NCI-H2227 (cell line): ENCODE measurements at regions not wholly inside any gene's neighbourhood (a gene's known extent, or its start where the extent isn't known, plus 50 kb on each side); places are given as distances from the start of the nearest gene placed in this dataset.

Experiments used
- DNase-seq: peaks from one replicate; lab custom pipeline; 2025; ENCODE audit not compliant: unreplicated experiment; lab: John Stamatoyannopoulos, UW

DNA sequence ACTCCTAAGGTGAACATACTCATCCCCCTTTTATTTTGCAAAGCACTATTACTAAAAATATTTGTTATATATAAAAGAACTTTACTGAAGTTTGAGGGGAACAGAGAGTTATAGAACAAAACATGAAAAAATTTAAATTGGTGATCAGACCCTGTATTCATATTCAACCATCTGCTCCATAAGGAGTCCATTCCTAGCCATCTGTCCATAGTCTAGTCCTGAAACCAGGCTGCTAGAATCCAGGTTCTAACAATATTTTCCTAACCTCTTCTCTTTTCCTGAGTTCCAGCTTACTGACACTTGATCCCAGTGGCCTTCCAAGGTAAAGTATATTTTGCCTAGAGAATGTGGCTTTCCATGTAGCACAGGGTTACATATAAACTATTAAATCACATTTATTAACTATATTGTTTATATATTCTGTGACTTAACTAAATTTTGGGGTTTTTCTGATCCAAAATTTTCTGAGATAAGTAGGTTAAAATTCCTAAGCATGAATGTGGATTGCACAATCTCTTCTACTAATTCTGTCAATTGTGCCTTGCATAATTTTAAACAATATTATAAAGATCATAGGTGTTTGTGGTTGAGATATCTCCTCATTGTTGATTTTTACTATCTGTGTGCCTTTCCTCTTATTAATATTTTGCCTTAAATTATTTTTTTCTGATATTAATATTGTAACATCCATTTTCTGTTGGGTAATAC, 137.6 kb upstream of the MAGI2 start:
- DNase-seq: no peak

GRCh38 chr7:79590391-79590790, 136.9 kb upstream of the MAGI2 start:
- no peak for DNase-seq

GRCh38 chr7:79570903-79571302, 117.4 kb upstream of the MAGI2 start:
- no peak for DNase-seq

- DNase-seq: no peak
Measured at GRCh38 chr7:79563821-79564522, 110.5 kb upstream of the MAGI2 start.

- no peak for DNase-seq
Measured at GRCh38 chr7:79555571-79555970, 102.1 kb upstream of the MAGI2 start.

- DNase-seq: no peak
Measured at GRCh38 chr7:79553811-79554555, 100.5 kb upstream of the MAGI2 start.

- no peak for DNase-seq
Measured at GRCh38 chr7:79552463-79552862, 99.0 kb upstream of the MAGI2 start.

DNA sequence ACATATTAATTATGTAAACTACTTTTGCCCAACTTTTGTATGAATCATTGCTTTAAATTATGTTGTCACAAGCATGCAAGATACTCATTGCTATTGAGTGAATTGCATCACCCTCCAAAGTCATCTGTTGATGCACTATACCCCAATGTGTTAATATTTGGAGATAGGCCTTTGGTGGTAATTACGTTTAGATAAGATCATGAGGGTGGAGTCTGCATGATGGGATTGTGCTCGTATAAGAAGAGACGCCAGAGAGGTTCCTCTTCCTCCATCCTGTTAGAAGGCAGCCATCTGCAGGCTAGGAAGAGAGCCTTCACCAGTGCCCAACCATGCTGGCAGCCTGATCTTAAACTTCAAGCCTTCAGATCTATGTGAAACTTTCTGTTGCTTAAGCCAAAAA, 95.3 kb upstream of the MAGI2 start:
- DNase-seq: no peak

- DNase-seq: no peak
Measured at GRCh38 chr7:79547132-79547531, 93.7 kb upstream of the MAGI2 start.

- no peak for DNase-seq
Measured at GRCh38 chr7:79540592-79540991, 87.1 kb upstream of the MAGI2 start.

GRCh38 chr7:79534128-79534527, 80.7 kb upstream of the MAGI2 start:
- no peak for DNase-seq

- DNase-seq: no peak
Measured at GRCh38 chr7:79531905-79532664, 78.6 kb upstream of the MAGI2 start.

GRCh38 chr7:79531116-79531515, 77.6 kb upstream of the MAGI2 start:
- DNase-seq: no peak

DNA sequence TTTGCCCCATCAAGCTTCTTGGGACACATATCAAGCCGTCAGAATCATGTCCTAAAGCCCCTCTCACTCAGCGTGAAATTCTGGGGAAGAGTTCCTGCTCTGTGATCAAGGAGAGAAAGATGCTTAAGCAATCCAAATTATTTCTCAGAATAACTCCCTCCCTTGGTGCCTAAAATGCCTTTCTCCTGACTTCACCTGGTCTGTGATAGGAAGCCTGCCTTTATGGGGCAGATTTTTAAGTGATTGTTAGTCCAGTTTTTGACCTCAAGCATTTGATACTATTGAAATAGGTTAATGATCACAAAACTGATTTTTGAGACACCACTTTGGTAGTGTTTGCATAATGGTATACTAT, 76.4 kb upstream of the MAGI2 start:
- DNase-seq: no peak

DNA sequence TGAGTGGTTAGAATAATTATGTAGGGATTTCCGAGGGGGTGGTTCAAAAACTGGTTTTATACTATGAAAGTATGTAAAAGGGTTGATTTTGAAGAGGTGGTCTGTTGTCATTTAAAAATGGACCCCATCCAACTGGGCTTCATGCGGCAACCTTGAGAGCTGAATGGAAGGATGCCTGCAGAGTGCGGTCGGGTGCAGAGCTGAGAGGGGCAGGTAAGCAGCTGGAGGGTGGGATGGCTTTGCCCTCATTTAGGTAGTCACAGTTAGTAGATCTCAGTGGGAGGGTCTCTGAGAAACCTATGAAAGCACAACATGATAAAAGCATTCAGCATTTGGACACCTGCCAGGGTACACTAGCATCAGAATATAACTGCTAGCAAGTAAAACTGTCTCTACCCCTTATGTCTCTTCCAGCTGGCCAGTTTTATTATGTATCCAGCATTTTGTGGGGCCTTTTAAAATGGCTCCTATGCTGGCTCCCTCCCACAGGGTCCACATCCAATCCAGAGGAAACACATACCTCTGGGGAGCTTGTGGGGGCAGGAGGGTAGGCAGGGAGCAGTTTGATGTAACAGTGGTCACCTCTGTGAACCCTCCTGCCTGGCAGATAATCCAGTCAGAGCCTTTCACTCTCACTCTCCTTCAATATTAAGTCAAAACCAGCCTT, 75.9 kb upstream of the MAGI2 start:
- peak; percentile 36 for DNase-seq

GRCh38 chr7:79528421-79528820, 75.0 kb upstream of the MAGI2 start:
- no peak for DNase-seq

- no peak for DNase-seq
Measured at GRCh38 chr7:79524048-79524447, 70.6 kb upstream of the MAGI2 start.

GRCh38 chr7:79523436-79523835, 70.0 kb upstream of the MAGI2 start:
- no peak for DNase-seq

DNA sequence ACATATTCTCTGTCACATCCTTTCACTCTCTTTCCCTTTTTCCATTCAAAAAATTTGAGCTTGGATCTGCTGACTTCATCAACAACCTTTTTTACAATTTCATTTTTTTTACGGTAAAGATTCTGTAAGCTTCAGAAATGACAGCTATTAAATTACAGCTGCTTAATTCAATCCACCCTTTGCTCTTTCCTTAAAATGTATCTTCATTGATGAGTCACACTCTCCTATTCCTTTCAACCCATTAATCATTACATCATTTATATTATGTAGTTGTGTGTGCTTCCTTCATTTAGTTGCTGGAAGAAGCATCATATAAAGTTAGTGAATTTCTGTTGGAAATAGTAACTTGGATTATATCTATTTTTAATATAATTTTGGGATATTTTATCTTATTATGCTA, 67.1 kb upstream of the MAGI2 start:
- DNase-seq: no peak

DNA sequence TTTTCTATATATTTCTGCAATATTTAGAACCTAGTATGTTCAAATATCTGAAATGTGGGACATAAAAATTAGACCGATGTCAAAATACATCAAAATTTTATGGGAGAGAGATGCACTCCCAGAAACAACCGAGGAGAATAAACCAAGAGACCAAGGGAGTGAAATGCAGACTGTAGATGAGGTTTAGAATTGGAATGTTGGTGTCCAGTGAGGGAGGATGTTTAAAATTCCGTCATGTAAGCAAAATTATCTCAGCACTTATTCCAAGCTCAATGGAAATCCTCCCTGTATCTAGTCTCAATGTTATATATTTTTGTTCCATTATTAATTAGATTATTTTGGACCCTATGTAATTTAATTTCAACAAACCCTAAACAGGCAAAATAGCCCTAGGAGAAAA, 61.9 kb upstream of the MAGI2 start:
- no peak for DNase-seq

- no peak for DNase-seq
Measured at GRCh38 chr7:79513261-79513660, 59.8 kb upstream of the MAGI2 start.
